Vagina (tissue), 2 donors: ENCODE measurements at regions not wholly inside any gene's neighbourhood (a gene's known extent, or its start where the extent isn't known, plus 50 kb on each side); places are given as distances from the start of the nearest gene placed in this dataset.

Experiments used
- POLR2A ChIP-seq, 2 donors: fragments of 450-650 bp; IDR thresholded peaks; one replicate each; pipeline ENCODE4 v1.6.1; 2017; ENCODE audit warnings: antibody characterized with exemption in 2 of 2, mild to moderate bottlenecking in 2 of 2, moderate library complexity in 2 of 2
- POLR2AphosphoS5 ChIP-seq, 2 donors: sonication (generic); formaldehyde crosslinking; IDR thresholded peaks; one replicate each; pipeline ENCODE4 v1.9.0; 2017; ENCODE audit warnings: antibody characterized with exemption in 2 of 2, mild to moderate bottlenecking in 2 of 2, low read depth in 1 of 2; ENCODE audit not compliant: insufficient read depth in 1 of 2
- TF ChIP-seq, protein P1 (sequence below), 3 experiments: fragments of 450-650 bp in 2 of 3; fragments of 200-600 bp in 1 of 3; sonication (generic) in 1 of 3; IDR thresholded peaks; one replicate each; pipeline ENCODE4 v1.5.1; 2017 to 2019; ENCODE audit warnings: antibody characterized with exemption in 3 of 3, mild to moderate bottlenecking in 2 of 3, moderate library complexity in 2 of 3

DNA sequence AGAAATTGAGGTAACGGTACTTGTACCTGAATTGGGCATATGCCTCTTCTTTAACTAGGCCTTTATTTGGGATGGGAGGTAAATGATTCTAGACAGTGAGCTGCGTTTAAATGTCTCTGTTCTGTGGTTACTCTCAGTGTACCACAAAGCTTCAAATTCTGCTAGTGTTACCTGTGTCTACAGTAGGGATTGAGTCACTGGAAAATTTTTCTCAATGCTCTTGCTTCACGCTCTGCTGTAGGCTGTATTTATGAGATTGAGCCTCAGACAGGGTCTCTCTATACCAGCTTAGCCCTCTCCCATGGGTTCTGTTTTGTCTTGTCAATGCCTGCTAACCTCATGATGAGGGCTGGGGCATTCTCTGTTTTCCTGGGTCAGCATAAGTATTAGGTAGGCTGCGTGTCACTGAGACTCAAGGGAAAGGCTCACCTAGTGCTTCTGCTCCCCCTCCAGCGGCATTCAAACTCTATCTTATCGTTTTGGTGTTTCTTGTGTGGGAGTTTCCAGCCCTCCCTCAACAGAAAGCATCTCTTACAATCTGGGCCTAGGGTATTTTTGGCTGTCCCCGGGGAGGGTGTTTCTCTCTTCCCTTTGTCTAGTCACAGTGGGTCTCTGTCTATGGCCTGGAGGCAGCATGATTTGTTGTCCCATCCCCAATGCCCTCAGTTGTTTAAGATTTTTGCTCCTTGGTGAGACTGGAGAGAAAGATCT lies 285.8 kb downstream of the ADGRD1 start:
- TF ChIP-seq POLR2AphosphoS5 (IDR thresholded peaks at IDR 0.05; ENCODE audit: insufficient read depth in 1 of 2, low read depth in 1 of 2) (no peak), POLR2A (IDR thresholded peaks at IDR 0.05) (no peak)
- TF ChIP-seq, protein P1, sequence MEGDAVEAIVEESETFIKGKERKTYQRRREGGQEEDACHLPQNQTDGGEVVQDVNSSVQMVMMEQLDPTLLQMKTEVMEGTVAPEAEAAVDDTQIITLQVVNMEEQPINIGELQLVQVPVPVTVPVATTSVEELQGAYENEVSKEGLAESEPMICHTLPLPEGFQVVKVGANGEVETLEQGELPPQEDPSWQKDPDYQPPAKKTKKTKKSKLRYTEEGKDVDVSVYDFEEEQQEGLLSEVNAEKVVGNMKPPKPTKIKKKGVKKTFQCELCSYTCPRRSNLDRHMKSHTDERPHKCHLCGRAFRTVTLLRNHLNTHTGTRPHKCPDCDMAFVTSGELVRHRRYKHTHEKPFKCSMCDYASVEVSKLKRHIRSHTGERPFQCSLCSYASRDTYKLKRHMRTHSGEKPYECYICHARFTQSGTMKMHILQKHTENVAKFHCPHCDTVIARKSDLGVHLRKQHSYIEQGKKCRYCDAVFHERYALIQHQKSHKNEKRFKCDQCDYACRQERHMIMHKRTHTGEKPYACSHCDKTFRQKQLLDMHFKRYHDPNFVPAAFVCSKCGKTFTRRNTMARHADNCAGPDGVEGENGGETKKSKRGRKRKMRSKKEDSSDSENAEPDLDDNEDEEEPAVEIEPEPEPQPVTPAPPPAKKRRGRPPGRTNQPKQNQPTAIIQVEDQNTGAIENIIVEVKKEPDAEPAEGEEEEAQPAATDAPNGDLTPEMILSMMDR (IDR thresholded peaks at IDR 0.05), result no peak
